MCF 10A (cell line): ENCODE measurements at regions not wholly inside any gene's neighbourhood (a gene's known extent, or its start where the extent isn't known, plus 50 kb on each side); places are given as distances from the start of the nearest gene placed in this dataset.

Experiments
- BruUV-seq: library from RNA; stranded (reverse); fragments of 400-500 nt; replicated peaks from 2 replicates; lab custom pipeline; 2021; lab: Mats Ljungman, UMichigan
- CTCF ChIA-PET: fragments of 300-600 bp; sonication (Branson Sonifier 250); formaldehyde crosslinking; extraction: SDS; loops from one replicate; lab custom pipeline; 2021; ENCODE audit warnings: antibody characterized with exemption, inconsistent platforms; lab: Yijun Ruan, JAX
- POLR2A ChIA-PET: fragments of 300-600, 350-650 bp; sonication (Branson Sonifier 250); formaldehyde crosslinking; extraction: SDS; loops from one replicate; lab custom pipeline; 2020; ENCODE audit warnings: antibody characterized with exemption, inconsistent platforms; lab: Yijun Ruan, JAX
- DNase-seq: peaks from one replicate; pipeline ENCODE4 v3.0.0-alpha.2; 2018; ENCODE audit not compliant: unreplicated experiment
- H3K27ac Mint-ChIP-seq: one replicate; pipeline ENCODE4 v1.8.0; 2022; ENCODE audit warnings: mild to moderate bottlenecking, low read depth, mixed read lengths; ENCODE audit not compliant: unreplicated experiment
- H3K27me3 Mint-ChIP-seq: one replicate; pipeline ENCODE4 v1.8.0; 2022; ENCODE audit warnings: mixed read lengths; ENCODE audit not compliant: insufficient read depth, unreplicated experiment
- H3K36me3 Mint-ChIP-seq: one replicate; pipeline ENCODE4 v1.8.0; 2022; ENCODE audit warnings: mild to moderate bottlenecking, moderate library complexity, mixed read lengths; ENCODE audit not compliant: insufficient read depth, unreplicated experiment
- H3K4me1 Mint-ChIP-seq: one replicate; pipeline ENCODE4 v1.8.0; 2022; ENCODE audit warnings: mixed read lengths; ENCODE audit not compliant: insufficient read depth, unreplicated experiment
- H3K4me3 Mint-ChIP-seq: one replicate; pipeline ENCODE4 v1.8.0; 2022; ENCODE audit warnings: mild to moderate bottlenecking, moderate library complexity, mixed read lengths; ENCODE audit not compliant: unreplicated experiment
- H3K9me3 Mint-ChIP-seq: one replicate; pipeline ENCODE4 v1.8.0; 2022; ENCODE audit warnings: mixed read lengths; ENCODE audit not compliant: unreplicated experiment
- CTCF ChIP-seq: fragments of 200-600 bp; IDR thresholded peaks from one replicate; pipeline ENCODE4 v1.8.0; 2022; ENCODE audit warnings: antibody characterized with exemption, mild to moderate bottlenecking; ENCODE audit not compliant: unreplicated experiment
- intact Hi-C: fragments of 100-400 bp; cut with micrococcal nuclease; formaldehyde crosslinking; loops from 2 replicates; pipeline ENCODE4 v1.14.1; 2022

DNA sequence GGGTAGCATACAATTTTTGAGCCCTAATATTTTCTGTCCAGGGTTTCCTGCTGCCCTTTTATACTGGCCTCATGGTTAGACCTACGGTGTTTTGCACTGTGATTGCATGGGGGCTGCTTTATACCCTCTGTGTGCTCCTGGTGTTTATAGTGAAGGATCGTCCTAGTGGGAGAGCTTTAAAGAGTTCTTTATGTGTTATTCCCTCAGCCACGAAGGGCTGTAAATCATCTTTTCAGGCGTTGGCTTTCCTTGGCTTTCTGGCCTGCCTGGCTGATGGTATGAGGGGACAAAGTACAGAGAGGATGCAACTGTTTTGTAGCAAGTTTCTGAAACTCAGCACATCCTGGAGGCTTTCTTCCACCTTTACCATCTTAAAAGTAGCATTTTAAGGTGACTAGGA, 464.3 kb downstream of the EPM2A start:
- Mint-ChIP-seq H3K27me3 (no peaks in the 10 kb centered on the region), H3K4me3 (no peak overlapping the region), H3K36me3 (no peaks in the 10 kb centered on the region), H3K9me3 (no peaks in the 10 kb centered on the region), H3K27ac (no peak overlapping the region), H3K4me1 (no peaks in the 10 kb centered on the region)
- ChIA-PET CTCF (interaction anchor here (0.8 kb wide), 1 partner anchor 18 kb away, joined by 5 read pairs; no protein-coding TSS in a partner anchor), POLR2A (interaction anchor here (0.6 to 1.1 kb wide), 3 partner anchors 9 to 1506 kb away, joined by 3 to 5 read pairs (median 3); no protein-coding TSS in a partner anchor)
- no TSS peak for BruUV-seq
- intact Hi-C loops = no loop called here
- no peak for TF ChIP-seq CTCF
- no peak for DNase-seq

GRCh38 chr6:145271577-145271976, 463.7 kb downstream of the EPM2A start:
- CTCF ChIA-PET = no interaction called here
- DNase-seq = no peak
- intact Hi-C loops = no loop called here
- no peaks in the 10 kb centered on the region for H3K36me3 Mint-ChIP-seq
- POLR2A ChIA-PET = no interaction called here
- no peaks in the 10 kb centered on the region for H3K9me3 Mint-ChIP-seq
- TF ChIP-seq CTCF = no peak
- no peaks in the 10 kb centered on the region for H3K27me3 Mint-ChIP-seq
- H3K4me1 Mint-ChIP-seq = no peaks in the 10 kb centered on the region
- H3K27ac Mint-ChIP-seq = no peak overlapping the region
- BruUV-seq = no TSS peak
- no peak overlapping the region for H3K4me3 Mint-ChIP-seq

GRCh38 chr6:145272246-145272645, 463.1 kb downstream of the EPM2A start:
- no peaks in the 10 kb centered on the region for H3K9me3 Mint-ChIP-seq
- TF ChIP-seq CTCF = no peak
- CTCF ChIA-PET = no interaction called here
- DNase-seq = no peak
- POLR2A ChIA-PET = no interaction called here
- BruUV-seq = no TSS peak
- no peaks in the 10 kb centered on the region for H3K36me3 Mint-ChIP-seq
- no peak overlapping the region for H3K27ac Mint-ChIP-seq
- no peaks in the 10 kb centered on the region for H3K4me1 Mint-ChIP-seq
- no peak overlapping the region for H3K4me3 Mint-ChIP-seq
- intact Hi-C loops = no loop called here
- no peaks in the 10 kb centered on the region for H3K27me3 Mint-ChIP-seq

- Mint-ChIP-seq H3K27me3 (no peaks in the 10 kb centered on the region), H3K9me3 (no peaks in the 10 kb centered on the region), H3K36me3 (no peaks in the 10 kb centered on the region), H3K27ac (no peak overlapping the region), H3K4me1 (no peaks in the 10 kb centered on the region), H3K4me3 (no peak overlapping the region)
- intact Hi-C loops = no loop called here
- BruUV-seq = no TSS peak
- POLR2A ChIA-PET = interaction anchor here (0.5 kb wide), 1 partner anchor 97 kb away, joined by 3 read pairs; no protein-coding TSS in a partner anchor
- no peak for DNase-seq
- TF ChIP-seq CTCF = no peak
- CTCF ChIA-PET = no interaction called here
These were observed 462.2 kb downstream of the EPM2A start for GRCh38 chr6:145273136-145273535.
